AG04449 (cell line): ENCODE measurements at regions not wholly inside any gene's neighbourhood (a gene's known extent, or its start where the extent isn't known, plus 50 kb on each side); places are given as distances from the start of the nearest gene placed in this dataset.

Experiments
- CTCF ChIA-PET: fragments of 350-600 bp; formaldehyde crosslinking; extraction: SDS; loops from one replicate; lab custom pipeline; 2021; ENCODE audit warnings: antibody characterized with exemption; lab: Yijun Ruan, JAX
- POLR2A ChIA-PET: fragments of 400-600, 350-600 bp; formaldehyde crosslinking; extraction: SDS; loops from one replicate; lab custom pipeline; 2020; ENCODE audit warnings: antibody characterized with exemption, inconsistent platforms; lab: Yijun Ruan, JAX
- DNase-seq: peaks from one replicate; pipeline ENCODE4 v3.0.0-alpha.2; 2010; ENCODE audit warnings: low read depth, low spot score
- H3K4me3 ChIP-seq: 2 replicates; pipeline ENCODE4 v1.5.1; 2011; ENCODE audit warnings: low read depth, mild to moderate bottlenecking, control low read depth, low read length
- CTCF ChIP-seq: IDR thresholded peaks from one replicate; pipeline ENCODE4 v1.5.1; 2011; ENCODE audit warnings: mild to moderate bottlenecking, moderate library complexity, low read length, control low read depth, inconsistent platforms; ENCODE audit not compliant: insufficient read depth; ENCODE audit errors: missing control alignments

DNA sequence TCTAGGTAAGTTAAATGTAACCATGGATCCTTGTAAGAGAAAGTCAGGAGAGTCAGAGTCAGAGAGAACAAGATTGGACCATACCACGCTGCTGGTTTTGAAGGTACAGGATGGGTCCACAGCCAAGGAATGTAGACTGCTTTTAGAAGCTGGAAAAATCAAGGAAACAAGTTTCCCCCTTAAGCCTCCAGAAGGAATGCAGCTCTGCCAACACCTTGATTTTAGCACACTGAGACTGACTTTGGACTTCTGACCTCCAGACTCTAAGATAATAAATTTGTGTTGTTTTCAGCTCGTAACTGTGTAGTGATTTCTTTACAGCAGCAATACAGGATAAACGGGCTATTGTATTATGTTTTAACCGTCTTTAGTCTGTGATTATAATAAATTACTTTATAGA is 108.0 kb upstream of the USP38 start:
- ChIA-PET POLR2A (no interaction called here), CTCF (no interaction called here)
- no peak for DNase-seq
- H3K4me3 ChIP-seq, result no peak overlapping the region
- TF ChIP-seq CTCF, result no peak

DNA sequence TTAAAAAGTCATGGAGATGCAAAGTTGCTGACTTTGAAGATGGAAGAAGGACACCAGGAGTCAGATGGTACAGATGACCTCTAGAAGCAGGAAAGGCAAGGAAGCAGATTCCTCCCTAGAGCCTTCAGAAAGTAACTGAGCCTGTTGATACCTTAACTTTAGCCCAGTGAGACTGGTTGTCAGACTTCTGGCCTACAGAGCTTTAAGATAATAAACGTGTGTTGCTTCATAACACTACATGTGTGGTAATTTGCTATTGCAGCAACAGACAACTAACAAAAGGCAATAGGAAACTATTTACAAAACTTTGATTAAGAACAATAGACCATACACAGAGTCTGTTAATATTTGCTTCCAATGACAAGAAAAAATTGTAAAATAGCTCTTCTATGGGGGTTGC is 102.0 kb upstream of the USP38 start:
- no peak overlapping the region for H3K4me3 ChIP-seq
- no peak for DNase-seq
- no peak for TF ChIP-seq CTCF
- ChIA-PET CTCF (no interaction called here), POLR2A (no interaction called here)

DNA sequence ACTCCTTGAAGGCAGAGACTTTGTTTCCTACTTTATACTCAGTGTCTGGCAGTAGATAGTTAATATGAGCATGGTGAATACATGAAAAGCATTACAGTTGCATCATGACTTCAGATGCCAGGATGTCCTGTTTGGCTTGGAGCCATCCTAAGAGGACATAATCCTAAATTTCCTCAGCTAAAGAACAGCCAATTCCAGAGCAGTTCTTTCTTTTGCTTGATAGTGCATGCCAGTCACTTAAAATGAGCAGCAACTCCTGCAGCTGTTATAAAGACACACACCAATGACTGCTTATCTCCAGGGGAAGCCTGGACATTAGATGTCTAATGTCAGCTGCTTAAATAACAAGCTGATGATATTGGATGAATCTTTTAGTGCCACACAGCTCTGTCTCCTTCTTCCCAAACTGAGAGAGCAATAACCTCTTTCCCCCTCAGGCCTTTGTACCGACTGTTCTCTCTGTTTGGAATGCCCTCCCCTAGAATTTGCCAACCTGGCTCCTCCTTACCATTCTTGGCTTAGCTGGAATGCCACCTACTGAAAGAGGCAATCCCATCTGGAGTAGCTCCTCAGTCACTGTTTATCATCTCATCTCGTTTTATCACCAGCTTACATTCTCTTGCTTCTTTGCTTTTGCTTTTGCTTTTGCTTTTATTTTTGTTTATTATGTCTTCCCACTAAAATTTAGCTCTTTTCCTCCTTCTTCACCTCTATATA is 100.8 kb upstream of the USP38 start:
- no peak for DNase-seq
- CTCF ChIA-PET, result interaction anchor here (0.6 to 1.2 kb wide), 3 partner anchors 20 to 1926 kb away, joined by 3 to 6 read pairs (median 4); no protein-coding TSS in a partner anchor
- TF ChIP-seq CTCF, result no peak

DNA sequence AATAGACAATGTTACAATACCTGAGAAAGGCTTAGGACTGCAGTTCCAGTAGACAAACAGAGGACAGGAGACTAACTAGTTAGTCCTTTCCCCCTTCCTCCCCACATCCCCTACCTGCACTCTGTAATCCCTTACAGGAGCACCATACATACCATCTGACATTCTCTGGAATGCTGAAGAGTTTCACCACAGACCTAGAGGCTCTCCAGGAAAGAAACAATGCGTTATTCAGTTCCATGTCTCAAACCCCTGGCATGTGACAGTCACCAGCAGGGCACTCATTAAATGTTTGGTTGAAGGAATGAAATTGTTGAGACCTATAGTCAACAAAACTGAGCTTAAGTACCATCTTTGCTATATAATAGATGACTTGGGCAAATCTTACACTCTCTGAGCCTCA is 100.2 kb upstream of the USP38 start:
- POLR2A ChIA-PET, result no interaction called here
- CTCF ChIA-PET, result interaction anchor here (0.8 to 1.2 kb wide), 3 partner anchors 21 to 1927 kb away, joined by 3 to 6 read pairs (median 4); no protein-coding TSS in a partner anchor
- DNase-seq, result no peak
- TF ChIP-seq CTCF, result no peak
- no peak overlapping the region for H3K4me3 ChIP-seq

More for the DNA sequence above, 100.8 kb upstream of the USP38 start:
- no peak overlapping the region for H3K4me3 ChIP-seq
- POLR2A ChIA-PET, result no interaction called here

GRCh38 chr4:143085224-143085623 is 99.5 kb upstream of the USP38 start:
- TF ChIP-seq CTCF, result no peak
- no peak for DNase-seq
- POLR2A ChIA-PET, result no interaction called here
- H3K4me3 ChIP-seq, result no peak overlapping the region
- CTCF ChIA-PET, result interaction anchor here (0.8 kb wide), 1 partner anchor 237 kb away, joined by 3 read pairs; no protein-coding TSS in a partner anchor

DNA sequence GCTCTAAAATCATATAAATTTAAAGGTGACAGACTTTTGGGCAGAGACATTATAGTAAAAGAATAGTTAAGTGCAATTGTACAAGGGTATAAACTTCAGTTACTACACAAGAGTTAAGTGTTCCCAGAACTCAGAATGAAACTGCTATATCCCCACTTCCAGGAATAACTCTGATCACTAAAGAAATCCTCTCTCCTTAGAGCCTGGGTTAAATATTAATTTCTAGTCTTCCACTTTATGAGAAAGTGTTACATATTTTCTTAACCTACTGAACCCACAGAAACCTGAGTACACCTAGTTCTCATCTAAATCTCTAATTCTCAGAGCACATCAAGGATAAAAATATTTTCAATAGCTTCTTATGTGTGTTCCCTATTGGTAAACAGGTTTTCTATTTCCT is 99.1 kb upstream of the USP38 start:
- DNase-seq, result no peak
- CTCF ChIA-PET, result interaction anchor here (1.1 kb wide), 1 partner anchor 1927 kb away, joined by 4 read pairs; no protein-coding TSS in a partner anchor
- TF ChIP-seq CTCF, result no peak
- POLR2A ChIA-PET, result no interaction called here
- no peak overlapping the region for H3K4me3 ChIP-seq
